Tibial nerve (tissue), 3 donors: ENCODE measurements at regions not wholly inside any gene's neighbourhood (a gene's known extent, or its start where the extent isn't known, plus 50 kb on each side); places are given as distances from the start of the nearest gene placed in this dataset.

Source experiments
- EP300 ChIP-seq, 2 donors: sonication (generic); formaldehyde crosslinking; IDR thresholded peaks; one replicate each; pipeline ENCODE4 v1.6.1; 2017; ENCODE audit warnings: antibody characterized with exemption in 2 of 2, mild to moderate bottlenecking in 1 of 2
- POLR2A ChIP-seq, 2 donors: fragments of 450-650 bp; IDR thresholded peaks; one replicate each; pipeline ENCODE4 v1.6.1; 2017; ENCODE audit warnings: antibody characterized with exemption in 2 of 2, mild to moderate bottlenecking in 2 of 2, moderate library complexity in 2 of 2

- no peak for TF ChIP-seq POLR2A (IDR thresholded peaks at IDR 0.05)
- no peak for TF ChIP-seq EP300 (IDR thresholded peaks at IDR 0.05)
Measured at GRCh38 chr4:177717407-177717806, 275.2 kb upstream of the AGA start.
